HG03439 (cell line): ENCODE measurements at regions not wholly inside any gene's neighbourhood (a gene's known extent, or its start where the extent isn't known, plus 50 kb on each side); places are given as distances from the start of the nearest gene placed in this dataset.

Experiments used
- ATAC-seq: cut with Tn5 transposase; IDR thresholded peaks from one replicate; pipeline ENCODE4 v1.9.1; 2021; ENCODE audit warnings: mild to moderate bottlenecking, moderate library complexity; ENCODE audit not compliant: unreplicated experiment

DNA sequence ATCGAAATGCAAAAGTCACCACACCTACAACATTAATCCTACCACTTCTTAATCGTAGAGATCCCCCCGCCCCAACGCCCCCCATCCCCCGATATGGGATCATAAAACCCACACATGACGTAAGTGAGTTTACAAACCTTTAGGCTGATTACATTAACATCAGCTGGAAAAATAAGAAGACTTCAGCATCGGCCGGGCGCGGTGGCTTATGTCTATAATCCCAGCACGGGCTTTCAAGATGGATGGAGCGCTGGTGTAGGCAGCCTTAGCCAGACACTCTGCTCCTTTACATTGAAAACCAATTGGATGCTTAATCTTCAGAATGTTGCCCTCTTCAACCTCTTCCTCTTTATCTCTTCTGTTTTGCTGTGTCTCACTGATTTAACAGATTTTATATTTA is 1376.0 kb downstream of the MAT2B start:
- no peak for ATAC-seq

GRCh38 chr5:164885179-164885578 is 1379.8 kb downstream of the MAT2B start:
- ATAC-seq = no peak

DNA sequence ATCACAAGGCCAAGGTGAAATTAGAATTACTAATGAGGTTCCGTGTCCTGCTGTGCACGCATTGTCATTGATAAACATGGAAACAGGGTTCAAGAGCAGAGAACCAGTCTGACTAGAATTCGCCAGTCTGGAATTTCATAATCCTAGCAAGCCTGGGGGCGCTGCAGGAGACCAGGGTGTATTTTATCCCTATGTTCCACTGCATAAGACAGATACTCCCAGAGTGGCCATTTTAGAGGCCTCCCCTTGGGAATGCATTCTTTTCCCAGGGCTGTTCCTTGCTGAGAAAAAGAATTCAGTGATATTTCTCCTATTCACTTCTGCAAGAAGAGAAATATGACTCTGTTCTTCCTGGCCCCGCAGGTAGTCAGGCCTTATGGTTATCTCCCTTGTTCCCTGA is 1387.7 kb downstream of the MAT2B start:
- ATAC-seq = no peak

DNA sequence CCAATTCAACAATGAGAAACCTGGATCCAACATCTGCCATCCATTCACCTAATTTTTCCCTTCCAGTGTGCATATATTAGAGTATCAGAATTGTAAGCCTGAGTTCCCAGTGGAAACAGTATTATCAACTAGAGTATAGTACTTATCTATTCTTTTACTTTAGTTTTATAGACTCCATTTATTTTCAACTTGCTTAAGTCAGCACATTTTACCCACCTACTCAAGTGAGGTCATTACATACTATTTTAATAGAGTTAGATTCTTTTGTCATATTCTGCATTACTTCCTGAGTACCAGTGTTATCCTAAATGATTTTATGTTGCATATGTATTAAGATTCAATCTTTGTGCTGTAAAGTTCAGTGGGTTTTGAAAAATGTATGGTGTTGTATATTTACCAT is 1393.3 kb downstream of the MAT2B start:
- ATAC-seq = no peak

DNA sequence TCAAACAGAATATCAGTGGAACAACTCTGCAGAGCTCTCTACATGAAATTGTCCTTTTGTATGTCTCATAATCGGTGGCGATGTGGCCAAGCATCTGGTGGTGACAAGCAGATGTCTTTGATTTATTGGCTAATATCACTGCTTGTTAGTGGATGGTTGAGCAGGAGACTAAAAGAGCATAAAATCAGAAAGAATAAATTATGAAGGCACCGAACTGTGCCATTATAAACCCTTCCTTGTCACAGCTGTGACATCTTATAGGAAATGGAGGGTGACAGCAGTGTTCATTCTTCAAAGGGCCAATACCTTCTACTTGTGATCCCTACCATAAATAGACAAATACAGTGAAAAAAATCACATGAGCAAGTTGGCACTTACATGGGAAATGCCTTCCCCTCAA is 1404.3 kb downstream of the MAT2B start:
- no peak for ATAC-seq

DNA sequence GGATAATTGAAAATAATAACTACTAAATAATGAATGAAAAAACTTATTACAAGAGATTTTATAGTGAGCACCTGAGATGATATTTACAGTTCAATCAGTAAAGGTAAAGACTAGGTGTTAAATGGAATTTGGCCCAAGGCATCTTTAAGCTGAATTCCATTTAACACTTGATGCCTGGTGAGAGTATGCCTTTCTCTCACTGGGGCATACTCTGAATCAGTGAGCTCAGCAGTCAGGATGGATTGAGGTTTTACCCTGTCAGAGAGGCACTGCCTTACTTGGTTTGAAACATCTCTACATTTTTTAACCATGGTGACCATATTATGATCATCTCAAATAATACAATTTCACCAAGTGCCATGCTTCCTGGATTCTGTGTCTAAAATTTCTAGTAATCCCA is 1416.3 kb downstream of the MAT2B start:
- no peak for ATAC-seq

- no peak for ATAC-seq
These were observed 1428.6 kb downstream of the MAT2B start for GRCh38 chr5:164934039-164934438.

DNA sequence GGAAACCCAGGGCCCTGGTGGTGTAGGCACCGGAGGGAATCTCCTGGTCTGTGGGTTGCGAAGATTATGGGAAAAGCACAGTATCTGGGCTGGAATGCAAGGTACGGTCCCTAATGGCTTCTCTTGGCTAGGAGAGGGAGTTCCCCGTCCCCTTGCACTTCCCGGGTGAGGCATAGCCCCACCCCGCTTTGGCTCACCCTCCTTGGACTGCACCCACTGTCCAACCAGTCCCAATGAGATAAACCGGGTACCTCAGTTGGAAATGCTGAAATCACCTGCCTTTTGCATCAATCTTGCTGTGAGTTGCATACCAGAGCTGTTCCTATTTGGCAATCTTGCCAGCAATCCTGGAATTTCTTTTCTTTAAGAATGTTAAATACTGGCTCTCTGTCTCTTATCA is 1429.1 kb downstream of the MAT2B start:
- ATAC-seq = no peak

DNA sequence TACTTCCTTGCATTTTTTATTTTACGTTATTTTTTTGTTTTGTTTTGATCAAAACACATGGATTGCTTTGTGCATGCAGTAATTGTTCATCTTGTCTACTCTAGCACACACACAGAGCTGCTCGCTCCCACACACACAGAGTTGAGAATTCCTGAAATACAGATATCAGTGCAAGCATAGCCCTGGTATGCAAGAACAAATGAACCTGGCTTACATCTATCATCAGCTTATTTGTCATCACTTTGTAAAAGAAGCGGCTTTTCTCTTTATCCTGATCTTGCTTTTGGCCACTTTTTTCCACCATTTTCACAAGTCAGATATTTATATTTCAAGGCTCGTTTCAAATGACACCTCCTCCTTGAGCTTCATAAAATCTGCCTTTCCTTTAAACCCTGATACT is 1435.7 kb downstream of the MAT2B start:
- no peak for ATAC-seq

DNA sequence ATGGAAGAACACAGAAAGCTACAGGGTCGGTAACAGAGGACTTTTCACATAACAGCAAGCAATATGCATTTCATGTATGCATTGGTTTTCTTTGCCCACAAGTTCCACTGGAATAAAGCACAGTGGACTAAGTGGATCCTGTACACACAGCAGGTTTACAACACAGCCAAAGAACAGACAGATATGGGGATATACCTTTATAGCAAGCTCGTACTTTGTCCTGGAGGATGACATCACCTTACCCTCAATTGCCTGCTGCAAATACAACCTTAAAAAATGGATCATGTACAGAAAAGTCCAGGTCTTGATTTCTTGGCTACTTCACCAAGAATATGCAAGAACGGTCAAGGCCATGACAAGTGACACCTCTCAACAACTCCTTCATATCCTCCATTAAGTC is 1445.5 kb downstream of the MAT2B start:
- no peak for ATAC-seq

DNA sequence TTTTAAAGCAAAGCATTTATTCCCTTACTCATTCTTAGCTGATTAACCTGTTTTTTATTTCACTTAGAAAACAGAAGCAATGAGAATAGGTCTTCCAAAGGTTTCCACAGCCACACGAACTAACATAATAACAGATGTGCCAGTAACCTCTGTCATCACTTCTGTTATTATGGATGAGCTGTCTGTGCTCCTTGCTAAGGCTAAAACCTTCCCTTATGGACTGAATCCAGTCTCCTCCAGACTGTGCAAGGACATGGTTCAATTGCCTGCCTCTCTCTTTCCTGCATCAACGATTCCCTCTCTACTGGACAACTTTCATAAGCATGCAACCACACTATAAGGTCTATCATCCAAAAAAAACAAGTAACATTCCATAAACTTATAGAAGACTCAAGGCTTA is 1446.2 kb downstream of the MAT2B start:
- no peak for ATAC-seq

DNA sequence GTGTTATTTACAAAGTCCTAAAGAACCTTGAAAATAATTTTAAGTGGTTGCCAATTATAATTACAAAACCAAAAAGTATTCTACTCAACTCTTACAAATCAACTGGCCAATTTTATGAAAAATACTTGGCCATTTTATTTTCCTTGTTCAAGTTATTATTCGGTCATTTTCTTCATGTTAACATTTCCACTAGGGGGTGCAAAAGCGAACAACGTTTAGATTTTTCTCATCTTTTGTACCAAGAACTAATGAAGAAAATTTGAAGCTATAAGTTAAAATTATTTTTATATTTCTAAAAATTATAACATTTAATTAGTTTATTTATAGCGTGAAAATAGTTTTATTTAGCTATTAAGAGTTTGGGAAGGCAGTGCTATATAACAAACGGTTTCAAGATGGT is 1453.3 kb downstream of the MAT2B start:
- no peak for ATAC-seq

DNA sequence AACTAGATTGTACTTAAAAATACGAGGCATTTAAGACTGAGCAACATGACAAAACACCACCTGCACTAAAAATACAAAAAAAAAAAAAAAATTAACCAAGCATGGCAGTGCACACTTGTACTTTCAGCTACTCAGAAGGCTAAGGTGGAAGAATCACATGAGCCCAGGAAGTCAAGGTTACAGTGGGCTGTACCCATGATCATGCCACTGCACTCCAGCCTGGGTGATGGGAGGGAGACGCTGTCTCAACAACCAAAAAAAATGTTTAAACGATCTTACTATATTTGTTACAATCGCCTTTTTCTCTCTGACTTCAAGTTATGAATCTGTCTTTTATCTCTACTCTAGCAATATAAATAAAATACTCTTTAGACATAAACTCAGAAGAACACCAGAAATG is 1454.3 kb downstream of the MAT2B start:
- ATAC-seq = no peak

GRCh38 chr5:164962329-164962961 is 1457.0 kb downstream of the MAT2B start:
- ATAC-seq = no peak

DNA sequence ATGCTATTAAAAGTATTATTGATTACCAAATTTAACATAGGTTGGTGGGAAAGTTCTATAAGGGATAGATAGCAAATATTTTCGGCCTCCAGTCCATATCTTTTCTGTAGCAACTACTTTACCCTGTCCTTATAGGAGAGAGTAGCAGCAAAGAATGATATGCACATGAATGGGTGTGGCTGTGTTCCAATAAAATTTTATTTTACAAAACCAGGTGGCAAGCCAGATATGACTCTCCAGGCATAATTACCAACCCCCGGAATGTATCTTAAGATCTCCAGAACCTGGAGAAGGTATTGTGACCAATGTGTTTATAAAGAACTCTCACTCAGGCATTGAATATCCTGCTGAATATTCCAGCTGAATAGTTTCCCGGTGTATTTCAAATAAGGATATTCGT is 1461.2 kb downstream of the MAT2B start:
- ATAC-seq = no peak

GRCh38 chr5:164967354-164967753 is 1461.9 kb downstream of the MAT2B start:
- no peak for ATAC-seq

- no peak for ATAC-seq
These were observed 1467.6 kb downstream of the MAT2B start for GRCh38 chr5:164972973-164973372.

- ATAC-seq = no peak
These were observed 1470.6 kb downstream of the MAT2B start for GRCh38 chr5:164975986-164976385.

GRCh38 chr5:164980480-164980879 is 1475.1 kb downstream of the MAT2B start:
- ATAC-seq = no peak

DNA sequence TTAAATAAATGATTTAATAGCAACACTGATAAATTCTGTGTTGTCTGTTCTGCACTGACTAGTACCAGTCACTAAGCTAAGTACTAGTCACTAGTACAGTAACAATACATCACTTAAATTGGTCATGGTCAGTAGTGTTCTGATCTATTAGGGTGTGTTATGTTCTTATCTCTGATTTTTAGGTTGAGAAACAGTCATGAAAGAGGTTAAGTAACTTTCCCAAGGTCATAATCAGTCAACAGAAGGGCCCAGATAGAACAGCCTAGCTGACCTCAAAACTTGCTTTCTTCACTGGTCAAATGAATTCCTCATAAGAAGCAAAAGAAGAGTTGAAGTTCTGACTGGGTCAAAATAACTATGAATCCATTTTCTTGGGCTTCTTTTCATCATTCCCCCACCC is 1492.7 kb downstream of the MAT2B start:
- ATAC-seq = no peak

DNA sequence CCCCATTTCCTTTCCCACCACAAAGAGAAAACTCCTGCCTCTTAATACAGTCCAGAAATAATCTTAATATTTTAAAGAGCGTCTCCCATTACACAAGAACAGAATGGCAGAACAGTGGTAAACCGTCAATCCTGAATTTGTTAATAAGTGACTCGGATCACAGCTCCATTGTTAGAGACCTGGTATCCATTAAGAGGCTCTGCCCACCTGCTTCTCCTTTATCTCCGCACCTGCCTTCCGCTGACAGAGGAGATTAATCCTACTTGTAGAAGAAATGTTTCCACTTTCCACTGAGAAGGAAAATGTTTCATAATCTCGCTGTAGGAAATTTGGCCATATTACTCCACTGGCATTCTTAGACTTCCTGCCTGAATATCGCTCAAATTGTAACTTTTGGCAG is 1493.2 kb downstream of the MAT2B start:
- ATAC-seq = no peak

GRCh38 chr5:165000479-165001190 is 1495.2 kb downstream of the MAT2B start:
- no peak for ATAC-seq

DNA sequence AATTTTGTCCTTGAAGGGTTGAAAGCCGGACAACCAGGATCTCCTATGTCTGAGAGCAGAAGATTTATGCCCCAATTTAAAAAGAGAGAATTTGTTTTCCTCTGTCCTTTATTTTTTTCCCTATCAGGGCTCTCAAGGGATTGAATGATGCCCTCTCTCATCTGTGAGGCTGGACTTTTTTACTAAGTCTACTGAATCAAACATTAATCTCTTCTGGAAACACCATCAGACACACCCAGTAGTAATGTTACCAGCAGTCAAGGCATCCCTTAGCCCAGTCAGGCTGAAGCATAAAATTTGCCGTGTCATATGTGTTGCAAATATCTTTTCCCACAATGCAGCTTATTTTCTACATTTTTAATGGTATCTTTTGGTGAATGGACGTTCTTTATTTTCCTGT is 1497.9 kb downstream of the MAT2B start:
- no peak for ATAC-seq
